ENCODE measurements at regions not wholly inside any gene's neighbourhood (a gene's known extent, or its start where the extent isn't known, plus 50 kb on each side); places are given as distances from the start of the nearest gene placed in this dataset.
"Not testable (repeated sequence)": the region's sequence is repeated elsewhere in the genome, so short reads cannot be mapped to it uniquely, and the experiment has no call there.

DNA sequence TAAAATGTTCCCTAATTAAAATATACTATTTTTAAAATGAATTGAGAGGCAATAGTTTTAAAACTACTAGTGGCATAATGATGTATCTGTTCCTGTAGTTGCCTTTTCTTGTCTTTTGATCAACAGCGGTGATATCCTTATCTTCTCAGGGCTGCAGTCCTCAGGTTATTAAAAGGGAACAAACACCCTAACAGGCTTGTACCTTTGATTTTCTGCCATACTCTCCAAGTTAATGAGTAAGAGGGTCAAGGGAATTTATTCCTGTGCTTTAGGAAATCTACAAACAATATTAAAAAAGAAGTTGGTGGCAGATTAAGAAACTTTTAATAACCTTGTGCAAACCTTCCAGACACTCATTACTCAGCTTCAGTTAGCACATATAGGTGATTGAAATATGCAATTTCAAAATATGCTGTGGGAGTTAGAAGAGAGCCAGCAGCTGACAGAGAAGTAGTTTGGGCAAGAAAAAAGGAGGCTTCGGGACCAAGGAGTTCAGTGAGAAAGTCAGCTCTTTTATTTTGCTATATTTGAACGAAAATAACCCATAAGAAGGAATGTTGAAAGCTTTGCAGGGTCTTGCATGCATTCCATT lies 81.0 kb upstream of the TLE4 start:
- no peak overlapping the region for H3K4me2 ChIP-seq (ENCODE audit: extremely low read depth, insufficient read depth, low read length)
- no peaks in the 10 kb centered on the region for H3K36me3 ChIP-seq (ENCODE audit: control insufficient read depth, insufficient read depth, low read length)
- no peak overlapping the region for H3K27ac ChIP-seq (ENCODE audit: insufficient read depth, low read length)
- no peak for DNase-seq (ENCODE audit: low read depth in 2 of 2)
- H2AFZ ChIP-seq (ENCODE audit: low read length), result no peak overlapping the region
- TF ChIP-seq EZH2 (IDR thresholded peaks at IDR 0.05; ENCODE audit: low read length, missing control alignments), result no peak
- TF ChIP-seq, protein P1, sequence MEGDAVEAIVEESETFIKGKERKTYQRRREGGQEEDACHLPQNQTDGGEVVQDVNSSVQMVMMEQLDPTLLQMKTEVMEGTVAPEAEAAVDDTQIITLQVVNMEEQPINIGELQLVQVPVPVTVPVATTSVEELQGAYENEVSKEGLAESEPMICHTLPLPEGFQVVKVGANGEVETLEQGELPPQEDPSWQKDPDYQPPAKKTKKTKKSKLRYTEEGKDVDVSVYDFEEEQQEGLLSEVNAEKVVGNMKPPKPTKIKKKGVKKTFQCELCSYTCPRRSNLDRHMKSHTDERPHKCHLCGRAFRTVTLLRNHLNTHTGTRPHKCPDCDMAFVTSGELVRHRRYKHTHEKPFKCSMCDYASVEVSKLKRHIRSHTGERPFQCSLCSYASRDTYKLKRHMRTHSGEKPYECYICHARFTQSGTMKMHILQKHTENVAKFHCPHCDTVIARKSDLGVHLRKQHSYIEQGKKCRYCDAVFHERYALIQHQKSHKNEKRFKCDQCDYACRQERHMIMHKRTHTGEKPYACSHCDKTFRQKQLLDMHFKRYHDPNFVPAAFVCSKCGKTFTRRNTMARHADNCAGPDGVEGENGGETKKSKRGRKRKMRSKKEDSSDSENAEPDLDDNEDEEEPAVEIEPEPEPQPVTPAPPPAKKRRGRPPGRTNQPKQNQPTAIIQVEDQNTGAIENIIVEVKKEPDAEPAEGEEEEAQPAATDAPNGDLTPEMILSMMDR (conservative IDR thresholded peaks at IDR 0.05 in 1 of 2, IDR thresholded peaks at IDR 0.05 in 1 of 2; ENCODE audit: low read depth in 1 of 2, low read length in 2 of 2), result no peak
- no peak overlapping the region for H3K9ac ChIP-seq (ENCODE audit: insufficient read depth, low read length)
- H3K9me3 ChIP-seq (ENCODE audit: control insufficient read depth, insufficient read depth, low read depth, low read length), result no peaks in the 10 kb centered on the region
- H3K27me3 ChIP-seq (ENCODE audit: control insufficient read depth, insufficient read depth, low read length), result no peaks in the 10 kb centered on the region
- H4K20me1 ChIP-seq (ENCODE audit: control insufficient read depth, extremely low read depth, insufficient read depth, low read length), result no peaks in the 10 kb centered on the region
- no peak overlapping the region for H3K4me3 ChIP-seq (replicated peaks in 1 of 4; ENCODE audit: control extremely low read depth in 1 of 4, insufficient read depth in 1 of 4, low read depth in 3 of 4, low read length in 4 of 4)
- H3K4me1 ChIP-seq (ENCODE audit: control insufficient read depth, extremely low read depth, insufficient read depth, low read length), result no peaks in the 10 kb centered on the region
- no peaks in the 10 kb centered on the region for H3K79me2 ChIP-seq (ENCODE audit: control insufficient read depth, insufficient read depth, low read length)

DNA sequence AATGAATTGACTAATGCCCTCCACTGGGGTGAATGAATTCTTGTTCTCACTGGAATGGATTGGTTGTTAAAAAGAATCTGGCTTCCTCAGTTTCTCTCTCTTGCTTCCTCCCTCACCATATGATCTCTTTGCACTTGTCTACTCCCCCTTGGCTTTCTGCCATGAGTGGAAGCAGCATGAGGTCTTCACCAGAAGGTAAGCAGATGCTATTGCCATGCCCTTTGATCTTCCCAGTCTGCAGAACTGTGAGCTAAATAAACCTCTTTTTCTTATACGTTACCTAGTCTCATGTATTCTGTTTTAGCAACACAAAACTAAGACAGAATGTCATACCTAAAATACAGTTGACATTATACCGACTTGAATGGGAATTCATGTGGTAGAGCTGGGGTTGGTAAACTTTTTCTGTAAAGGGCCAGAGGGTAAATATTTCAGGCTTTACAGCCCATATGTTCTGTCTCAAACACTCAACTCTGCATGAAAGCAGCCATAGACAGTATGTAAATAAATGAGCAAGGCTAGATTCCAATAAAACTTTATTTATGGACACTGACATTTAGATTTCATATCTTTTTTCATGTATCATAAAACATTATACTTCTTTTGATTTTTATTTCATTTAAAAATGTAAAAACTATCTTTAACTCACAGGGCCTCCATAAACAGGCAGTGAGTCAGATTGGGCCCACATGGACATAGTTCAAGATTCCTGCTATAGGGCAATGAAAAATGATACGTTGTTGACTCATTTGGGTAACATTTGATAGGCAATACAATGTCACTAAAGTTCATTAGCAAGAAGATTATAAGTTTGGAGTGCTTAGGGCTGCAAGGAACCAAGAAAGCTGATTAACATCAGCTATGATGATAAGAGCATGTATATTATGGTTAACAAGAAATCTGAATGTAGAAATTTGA lies 79.4 kb upstream of the TLE4 start:
- no peak for TF ChIP-seq EZH2 (IDR thresholded peaks at IDR 0.05; ENCODE audit: low read length, missing control alignments)
- TF ChIP-seq, protein P1 (conservative IDR thresholded peaks at IDR 0.05 in 1 of 2, IDR thresholded peaks at IDR 0.05 in 1 of 2; ENCODE audit: low read depth in 1 of 2, low read length in 2 of 2), result no peak

DNA sequence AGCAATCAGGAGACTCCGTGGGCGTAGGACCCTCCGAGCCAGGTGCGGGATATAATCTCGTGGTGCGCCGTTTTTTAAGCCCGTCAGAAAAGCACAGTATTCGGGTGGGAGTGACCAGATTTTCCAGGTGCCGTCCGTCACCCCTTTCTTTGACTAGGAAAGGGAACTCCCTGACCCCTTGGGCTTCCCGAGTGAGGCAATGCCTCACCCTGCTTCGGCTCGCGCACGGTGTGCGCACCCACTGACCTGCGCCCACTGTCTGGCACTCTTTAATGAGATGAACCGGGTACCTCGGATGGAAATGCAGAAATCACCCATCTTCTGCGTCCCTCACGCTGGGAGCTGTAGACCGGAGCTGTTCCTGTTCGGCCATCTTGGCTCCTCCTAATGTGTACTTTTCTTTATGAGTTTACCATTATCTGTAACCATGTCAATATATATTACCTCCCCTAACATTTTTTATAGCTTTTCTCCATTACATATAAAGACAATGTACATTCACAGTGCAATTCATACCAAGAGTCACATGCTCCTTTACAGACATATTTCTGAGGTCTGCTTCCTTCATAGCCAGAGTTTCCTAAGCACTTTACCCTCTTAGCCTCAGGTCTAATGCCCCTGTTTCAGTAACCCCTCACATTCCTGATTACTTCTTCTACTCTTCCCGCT lies 71.4 kb upstream of the TLE4 start:
- not testable (repeated sequence) for H3K4me3 ChIP-seq (replicated peaks in 1 of 4; ENCODE audit: control extremely low read depth in 1 of 4, insufficient read depth in 1 of 4, low read depth in 3 of 4, low read length in 4 of 4); H3K9ac ChIP-seq (ENCODE audit: insufficient read depth, low read length); H2AFZ ChIP-seq (ENCODE audit: low read length); H3K27ac ChIP-seq (ENCODE audit: insufficient read depth, low read length); H3K4me2 ChIP-seq (ENCODE audit: extremely low read depth, insufficient read depth, low read length); H3K36me3 ChIP-seq (ENCODE audit: control insufficient read depth, insufficient read depth, low read length); H3K4me1 ChIP-seq (ENCODE audit: control insufficient read depth, extremely low read depth, insufficient read depth, low read length); H4K20me1 ChIP-seq (ENCODE audit: control insufficient read depth, extremely low read depth, insufficient read depth, low read length); H3K9me3 ChIP-seq (ENCODE audit: control insufficient read depth, insufficient read depth, low read depth, low read length); DNase-seq (ENCODE audit: low read depth in 2 of 2); H3K27me3 ChIP-seq (ENCODE audit: control insufficient read depth, insufficient read depth, low read length); H3K79me2 ChIP-seq (ENCODE audit: control insufficient read depth, insufficient read depth, low read length)

More for the DNA sequence above, 79.4 kb upstream of the TLE4 start:
- no peaks in the 10 kb centered on the region for H3K27me3 ChIP-seq (ENCODE audit: control insufficient read depth, insufficient read depth, low read length)
- no peaks in the 10 kb centered on the region for H3K4me1 ChIP-seq (ENCODE audit: control insufficient read depth, extremely low read depth, insufficient read depth, low read length)
- no peak overlapping the region for H2AFZ ChIP-seq (ENCODE audit: low read length)
- no peaks in the 10 kb centered on the region for H3K9me3 ChIP-seq (ENCODE audit: control insufficient read depth, insufficient read depth, low read depth, low read length)
- H3K9ac ChIP-seq (ENCODE audit: insufficient read depth, low read length), result no peak overlapping the region
- no peak for DNase-seq (ENCODE audit: low read depth in 2 of 2)
- no peaks in the 10 kb centered on the region for H4K20me1 ChIP-seq (ENCODE audit: control insufficient read depth, extremely low read depth, insufficient read depth, low read length)
- no peaks in the 10 kb centered on the region for H3K79me2 ChIP-seq (ENCODE audit: control insufficient read depth, insufficient read depth, low read length)
- no peak overlapping the region for H3K4me3 ChIP-seq (replicated peaks in 1 of 4; ENCODE audit: control extremely low read depth in 1 of 4, insufficient read depth in 1 of 4, low read depth in 3 of 4, low read length in 4 of 4)
- H3K36me3 ChIP-seq (ENCODE audit: control insufficient read depth, insufficient read depth, low read length), result no peaks in the 10 kb centered on the region
- H3K4me2 ChIP-seq (ENCODE audit: extremely low read depth, insufficient read depth, low read length), result no peak overlapping the region
- no peak overlapping the region for H3K27ac ChIP-seq (ENCODE audit: insufficient read depth, low read length)
